Endodermal cell (in vitro differentiated cells): ENCODE measurements at regions not wholly inside any gene's neighbourhood (a gene's known extent, or its start where the extent isn't known, plus 50 kb on each side); places are given as distances from the start of the nearest gene placed in this dataset.
"Not testable (repeated sequence)": the region's sequence is repeated elsewhere in the genome, so short reads cannot be mapped to it uniquely, and the experiment has no call there.

Experiments used
- DNase-seq: peaks from one replicate; pipeline ENCODE4 v3.0.0-alpha.2; 2017
- H3K27ac ChIP-seq: 2 replicates; pipeline ENCODE4 v1.5.1; 2013; ENCODE audit warnings: mild to moderate bottlenecking, low read depth, low read length, moderate library complexity
- H3K27me3 ChIP-seq: 2 replicates; pipeline ENCODE4 v1.6.1; 2013; ENCODE audit warnings: mild to moderate bottlenecking, low read length, moderate library complexity; ENCODE audit not compliant: insufficient read depth, control insufficient read depth, poor library complexity, severe bottlenecking
- H3K36me3 ChIP-seq: 2 replicates; pipeline ENCODE4 v1.7.0; 2013; ENCODE audit warnings: mild to moderate bottlenecking, low read length, moderate library complexity; ENCODE audit not compliant: control insufficient read depth, insufficient read depth
- H3K4me1 ChIP-seq: one replicate; pipeline ENCODE4 v1.7.0; 2013; ENCODE audit warnings: low read length; ENCODE audit not compliant: control insufficient read depth, insufficient read depth
- H3K4me3 ChIP-seq: 2 replicates; pipeline ENCODE4 v1.5.1; 2013; ENCODE audit warnings: mild to moderate bottlenecking, low read length, moderate library complexity
- H3K9ac ChIP-seq: 2 replicates; pipeline ENCODE4 v1.6.1; 2013; ENCODE audit warnings: mild to moderate bottlenecking, low read length, moderate library complexity; ENCODE audit not compliant: poor library complexity, severe bottlenecking; ENCODE audit errors: extremely low read depth
- H3K9me3 ChIP-seq: 2 replicates; pipeline ENCODE4 v1.6.1; 2013; ENCODE audit warnings: mild to moderate bottlenecking, low read length, moderate library complexity; ENCODE audit not compliant: control insufficient read depth
- H3K27ac Mint-ChIP-seq: 2 replicates; pipeline ENCODE4 v1.8.0; 2020; ENCODE audit warnings: mixed read lengths
- H3K27me3 Mint-ChIP-seq: 2 replicates; pipeline ENCODE4 v1.8.0; 2021; ENCODE audit warnings: mild to moderate bottlenecking, mixed read lengths; ENCODE audit not compliant: insufficient read depth
- H3K36me3 Mint-ChIP-seq: 2 replicates; pipeline ENCODE4 v1.8.0; 2020; ENCODE audit warnings: low read depth, mixed read lengths
- H3K4me1 Mint-ChIP-seq: 2 replicates; pipeline ENCODE4 v1.8.0; 2020; ENCODE audit warnings: mixed read lengths
- H3K4me3 Mint-ChIP-seq: 2 replicates; pipeline ENCODE4 v1.8.0; 2020; ENCODE audit warnings: mild to moderate bottlenecking, moderate library complexity, mixed read lengths
- H3K9me3 Mint-ChIP-seq: 2 replicates; pipeline ENCODE4 v1.8.0; 2020; ENCODE audit warnings: mild to moderate bottlenecking, mixed read lengths
- WGBS, 2 experiments: methylation state at CpG; one replicate each; pipeline versions ENCODE4 v1.1.5 to v1.1.7; 2013; ENCODE audit warnings: missing lambda C conversion rate in 2 of 2, mixed read lengths in 1 of 2; ENCODE audit not compliant: insufficient coverage in 1 of 2, insufficient read length in 1 of 2; 5-methylcytosine and 5-hydroxymethylcytosine counted together

DNA sequence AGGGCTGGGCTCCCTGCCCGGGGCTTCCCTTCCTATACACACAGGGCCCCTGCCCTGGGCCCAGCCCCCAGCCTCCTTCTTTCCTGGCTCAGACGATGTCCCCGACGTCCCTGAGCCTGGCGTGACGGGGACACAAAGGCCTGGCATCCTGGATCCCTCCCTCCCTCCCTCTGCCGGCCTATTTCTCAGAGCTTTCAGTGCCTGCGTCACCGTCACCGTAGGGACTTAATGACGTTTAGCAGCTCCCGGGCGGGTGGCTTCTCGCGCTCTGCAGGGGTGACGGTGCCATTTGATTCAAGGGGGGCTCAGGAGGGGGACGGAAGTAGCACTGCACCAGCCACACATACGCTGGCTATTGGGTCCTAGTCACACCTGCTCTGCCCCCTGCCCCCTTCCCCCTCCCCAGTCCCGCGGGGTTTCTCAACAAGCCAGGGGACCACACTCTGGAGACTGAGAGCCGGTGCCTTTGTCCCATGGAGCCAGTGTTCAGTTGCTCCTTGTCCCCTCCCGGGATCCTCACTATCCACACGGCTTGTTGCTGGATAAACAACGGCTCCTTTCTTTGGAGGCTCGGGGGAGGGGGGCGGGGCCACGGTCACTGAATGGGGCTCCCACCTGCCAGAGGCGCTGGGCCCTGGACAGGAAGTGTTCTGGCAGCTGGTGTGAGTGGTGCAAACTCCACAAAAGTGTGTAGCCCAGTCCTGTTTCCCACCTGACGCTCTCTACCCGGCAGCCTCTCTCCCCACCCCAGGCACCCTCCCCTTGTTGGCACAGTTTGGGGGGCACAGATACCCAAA is 4366.7 kb upstream of the TPTE start:
- H3K27me3 ChIP-seq, H3K4me3 ChIP-seq, H3K9me3 Mint-ChIP-seq, H3K36me3 Mint-ChIP-seq, H3K9ac ChIP-seq, H3K4me1 Mint-ChIP-seq, DNase-seq, H3K27ac ChIP-seq, H3K4me1 ChIP-seq, H3K36me3 ChIP-seq, H3K9me3 ChIP-seq, H3K27me3 Mint-ChIP-seq, H3K27ac Mint-ChIP-seq, H3K4me3 Mint-ChIP-seq: not testable (repeated sequence)
- WGBS, 2 experiments: no CpG with 5 or more reads among the region's 30 CpGs

DNA sequence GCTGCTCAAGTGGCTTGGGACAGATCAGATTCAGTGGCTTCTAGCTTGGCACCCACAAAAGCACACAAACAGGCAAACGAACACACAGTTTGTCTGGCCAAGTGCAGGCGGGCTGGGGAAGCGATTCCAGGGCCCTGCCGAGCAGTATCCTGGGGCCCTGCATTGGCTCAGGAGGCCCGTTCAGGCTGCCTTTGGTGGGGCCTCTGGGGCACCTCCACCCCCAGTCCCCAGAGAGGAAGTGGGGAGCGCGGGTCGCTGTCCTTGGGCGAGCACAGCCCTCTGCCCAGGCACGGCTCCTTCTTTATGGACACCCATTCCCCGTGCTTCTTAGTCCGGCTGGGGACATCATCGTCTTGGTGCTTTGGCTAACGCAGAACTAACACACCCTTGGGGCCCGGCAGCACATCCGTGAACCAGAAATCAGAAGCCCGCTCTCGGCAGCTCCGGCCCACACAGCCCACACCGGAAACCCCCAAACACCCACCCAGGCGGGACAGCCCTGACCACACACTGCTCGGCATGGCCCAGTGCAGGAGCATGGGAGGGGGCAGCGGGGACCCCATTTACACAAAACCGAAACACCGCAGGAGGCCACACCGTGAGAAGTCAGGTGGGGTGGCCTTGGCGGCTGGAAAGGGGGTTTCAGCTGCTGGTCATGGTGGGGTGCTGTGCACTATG is 4364.5 kb upstream of the TPTE start:
- not testable (repeated sequence) for H3K4me3 Mint-ChIP-seq, H3K9me3 Mint-ChIP-seq, H3K36me3 ChIP-seq, H3K27me3 ChIP-seq, H3K4me1 Mint-ChIP-seq, H3K4me3 ChIP-seq, H3K36me3 Mint-ChIP-seq, H3K9ac ChIP-seq, H3K4me1 ChIP-seq, H3K9me3 ChIP-seq, H3K27ac Mint-ChIP-seq, H3K27me3 Mint-ChIP-seq, H3K27ac ChIP-seq, DNase-seq
- no CpG with 5 or more reads among the region's 27 CpGs for WGBS, 2 experiments

DNA sequence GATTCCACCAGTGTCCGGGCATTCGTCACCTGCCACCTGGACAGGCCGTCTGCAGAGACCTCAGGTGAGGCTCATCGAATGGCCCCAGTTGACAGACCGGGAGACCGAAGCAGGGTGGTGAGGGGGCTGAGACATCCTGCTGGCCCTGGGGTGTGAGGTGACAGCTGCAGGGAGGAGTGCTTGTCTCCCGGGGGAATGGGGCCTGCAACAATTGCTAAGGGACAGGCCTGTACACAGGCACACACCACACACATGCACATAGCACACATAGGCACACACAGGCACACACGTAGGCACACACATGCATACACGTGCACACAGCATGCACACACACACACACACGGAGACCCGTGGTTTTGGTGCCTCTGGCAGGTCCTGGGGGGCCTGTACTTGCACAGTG is 4363.9 kb upstream of the TPTE start:
- H3K9ac ChIP-seq, H3K36me3 ChIP-seq, H3K27ac ChIP-seq, H3K4me3 Mint-ChIP-seq, H3K27me3 Mint-ChIP-seq, H3K27ac Mint-ChIP-seq, H3K9me3 ChIP-seq, H3K4me1 Mint-ChIP-seq, H3K27me3 ChIP-seq, H3K4me1 ChIP-seq, DNase-seq, H3K4me3 ChIP-seq, H3K36me3 Mint-ChIP-seq, H3K9me3 Mint-ChIP-seq: not testable (repeated sequence)
- WGBS, 2 experiments: no CpG with 5 or more reads among the region's 11 CpGs

DNA sequence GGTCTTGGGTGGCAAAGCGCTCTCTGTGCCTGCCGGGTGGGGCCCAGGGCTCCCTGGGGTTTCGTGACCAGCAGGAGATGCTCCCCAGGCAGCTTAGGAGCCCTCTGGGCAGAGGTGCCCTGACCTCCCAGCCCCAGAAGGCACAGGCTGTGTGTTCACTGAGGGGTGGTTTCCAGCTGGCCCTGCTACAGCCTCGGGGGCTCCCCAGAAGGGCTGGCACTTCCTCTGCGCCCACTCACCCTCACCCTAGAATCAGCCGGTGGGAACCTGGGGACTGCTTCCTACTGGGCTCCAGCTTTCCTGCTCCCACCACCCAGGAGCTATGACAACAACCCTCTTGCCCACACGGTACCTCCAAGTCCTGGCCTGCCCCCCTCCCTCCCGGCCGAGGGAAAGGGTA is 4363.2 kb upstream of the TPTE start:
- H3K9ac ChIP-seq, DNase-seq, H3K4me1 ChIP-seq, H3K27me3 ChIP-seq, H3K4me3 ChIP-seq, H3K27me3 Mint-ChIP-seq, H3K9me3 ChIP-seq, H3K9me3 Mint-ChIP-seq, H3K36me3 ChIP-seq, H3K27ac ChIP-seq, H3K4me3 Mint-ChIP-seq, H3K36me3 Mint-ChIP-seq, H3K27ac Mint-ChIP-seq, H3K4me1 Mint-ChIP-seq: not testable (repeated sequence)
- no CpG with 5 or more reads among the region's 9 CpGs for WGBS, 2 experiments
